ENCODE measurements at regions not wholly inside any gene's neighbourhood (a gene's known extent, or its start where the extent isn't known, plus 50 kb on each side); places are given as distances from the start of the nearest gene placed in this dataset. TPM values are rescaled to one million over a fixed set of nuclear protein-coding genes. Genes with fewer than 3 reads are reported as not detected.
"Not testable (repeated sequence)": the region's sequence is repeated elsewhere in the genome, so short reads cannot be mapped to it uniquely, and the experiment has no call there.

- DNase-seq: no peak
Observed at GRCh38 chr7:32648408-32649156, 153.3 kb downstream of the AVL9 start.

- DNase-seq: not testable (repeated sequence)
Observed at GRCh38 chr7:32645255-32645654, 150.0 kb downstream of the AVL9 start.

GRCh38 chr7:32643194-32643593, 147.9 kb downstream of the AVL9 start:
- no peak for DNase-seq

GRCh38 chr7:32639122-32639521, 143.8 kb downstream of the AVL9 start:
- DNase-seq: no peak

GRCh38 chr7:32638479-32639121, 143.3 kb downstream of the AVL9 start:
- not testable (repeated sequence) for DNase-seq

Small RNA genes in the stretch of these regions (small RNA-seq; reads per million reads assigned to genes)
- gene AC018645.1 (ENCODE audit: low replicate concordance) (not detected), gene MIR550A2 (ENCODE audit: low replicate concordance) (not detected), gene RF00322 (ENCODE audit: low replicate concordance) (not detected)
